Tibial nerve (tissue), 3 donors: ENCODE measurements at regions not wholly inside any gene's neighbourhood (a gene's known extent, or its start where the extent isn't known, plus 50 kb on each side); places are given as distances from the start of the nearest gene placed in this dataset.

Source experiments
- POLR2A ChIP-seq, 2 donors: fragments of 450-650 bp; IDR thresholded peaks; one replicate each; pipeline ENCODE4 v1.6.1; 2017; ENCODE audit warnings: antibody characterized with exemption in 2 of 2, mild to moderate bottlenecking in 2 of 2, moderate library complexity in 2 of 2
- TF ChIP-seq, protein P1 (sequence below), 5 experiments: fragments of 200-600 bp in 3 of 5; fragments of 450-650 bp in 2 of 5; sonication (generic) in 3 of 5; IDR thresholded peaks; one replicate each; pipeline ENCODE4 v1.5.1; 2016 to 2019; ENCODE audit warnings: antibody characterized with exemption in 5 of 5, mild to moderate bottlenecking in 3 of 5, moderate library complexity in 2 of 5

DNA sequence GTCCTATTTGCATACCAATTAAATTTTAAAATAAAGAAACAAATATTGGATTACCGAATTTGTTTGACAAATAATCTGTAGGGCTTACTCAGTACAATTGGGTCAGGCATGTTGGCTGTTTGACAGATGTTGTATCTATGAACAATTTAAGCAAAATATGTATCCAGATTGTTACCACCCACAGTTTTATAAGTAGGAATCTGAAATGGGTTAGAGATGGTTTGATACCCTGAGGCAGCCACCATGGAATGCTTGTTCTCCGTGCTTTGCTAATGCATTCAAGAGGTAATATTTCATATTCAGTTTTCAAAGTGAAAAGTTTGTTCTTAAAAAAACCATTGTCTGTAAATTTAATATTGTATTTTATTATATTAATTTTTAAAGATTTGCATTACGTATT lies 285.1 kb upstream of the ARRDC3 start:
- TF ChIP-seq, protein P1, sequence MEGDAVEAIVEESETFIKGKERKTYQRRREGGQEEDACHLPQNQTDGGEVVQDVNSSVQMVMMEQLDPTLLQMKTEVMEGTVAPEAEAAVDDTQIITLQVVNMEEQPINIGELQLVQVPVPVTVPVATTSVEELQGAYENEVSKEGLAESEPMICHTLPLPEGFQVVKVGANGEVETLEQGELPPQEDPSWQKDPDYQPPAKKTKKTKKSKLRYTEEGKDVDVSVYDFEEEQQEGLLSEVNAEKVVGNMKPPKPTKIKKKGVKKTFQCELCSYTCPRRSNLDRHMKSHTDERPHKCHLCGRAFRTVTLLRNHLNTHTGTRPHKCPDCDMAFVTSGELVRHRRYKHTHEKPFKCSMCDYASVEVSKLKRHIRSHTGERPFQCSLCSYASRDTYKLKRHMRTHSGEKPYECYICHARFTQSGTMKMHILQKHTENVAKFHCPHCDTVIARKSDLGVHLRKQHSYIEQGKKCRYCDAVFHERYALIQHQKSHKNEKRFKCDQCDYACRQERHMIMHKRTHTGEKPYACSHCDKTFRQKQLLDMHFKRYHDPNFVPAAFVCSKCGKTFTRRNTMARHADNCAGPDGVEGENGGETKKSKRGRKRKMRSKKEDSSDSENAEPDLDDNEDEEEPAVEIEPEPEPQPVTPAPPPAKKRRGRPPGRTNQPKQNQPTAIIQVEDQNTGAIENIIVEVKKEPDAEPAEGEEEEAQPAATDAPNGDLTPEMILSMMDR (IDR thresholded peaks at IDR 0.05), result no peak
- no peak for TF ChIP-seq POLR2A (IDR thresholded peaks at IDR 0.05)
